Medulla oblongata (tissue), 1 donor: ENCODE measurements at regions not wholly inside any gene's neighbourhood (a gene's known extent, or its start where the extent isn't known, plus 50 kb on each side); places are given as distances from the start of the nearest gene placed in this dataset.

Experiments
- DNase-seq: peaks from one replicate; pipeline ENCODE4 v3.0.0-alpha.2; 2015; ENCODE audit errors: extremely low spot score

DNA sequence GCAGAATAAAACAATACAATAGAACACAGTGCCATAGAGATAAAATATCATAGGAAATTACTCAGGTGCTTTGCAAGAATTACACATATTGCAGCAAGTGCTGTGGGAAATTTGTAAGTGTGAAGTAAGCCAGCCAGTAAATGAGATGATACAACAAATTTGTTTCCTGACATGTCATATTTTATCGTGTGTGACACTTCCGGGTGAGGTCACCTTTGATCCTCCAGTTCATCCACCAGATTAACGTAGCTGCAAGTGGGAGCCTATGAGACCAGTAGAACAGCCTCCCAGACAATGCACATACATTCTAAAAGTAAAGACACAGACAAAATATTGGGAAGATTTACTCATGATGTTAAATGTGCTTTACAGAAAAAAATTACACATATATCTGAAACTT is 72.2 kb downstream of the PRDM9 start:
- no peak for DNase-seq

DNA sequence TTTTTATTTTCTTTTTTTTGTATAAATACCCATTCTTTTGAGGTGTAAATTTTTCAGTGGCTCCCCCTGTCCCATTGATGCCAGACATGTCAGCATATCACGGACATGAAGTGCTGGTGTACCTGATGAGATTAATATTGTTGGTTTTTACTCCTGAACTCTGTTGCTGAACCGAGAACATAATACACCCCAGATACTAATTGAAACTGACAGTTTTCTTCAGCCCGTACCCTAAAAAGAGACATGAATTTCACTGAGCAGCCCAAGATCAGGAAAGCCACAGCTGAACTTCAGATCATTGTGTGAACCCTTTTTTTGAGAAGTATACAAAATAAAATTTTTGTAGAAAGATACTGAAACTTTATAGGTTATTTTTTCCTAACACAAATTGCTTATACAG is 75.7 kb downstream of the PRDM9 start:
- DNase-seq = no peak

DNA sequence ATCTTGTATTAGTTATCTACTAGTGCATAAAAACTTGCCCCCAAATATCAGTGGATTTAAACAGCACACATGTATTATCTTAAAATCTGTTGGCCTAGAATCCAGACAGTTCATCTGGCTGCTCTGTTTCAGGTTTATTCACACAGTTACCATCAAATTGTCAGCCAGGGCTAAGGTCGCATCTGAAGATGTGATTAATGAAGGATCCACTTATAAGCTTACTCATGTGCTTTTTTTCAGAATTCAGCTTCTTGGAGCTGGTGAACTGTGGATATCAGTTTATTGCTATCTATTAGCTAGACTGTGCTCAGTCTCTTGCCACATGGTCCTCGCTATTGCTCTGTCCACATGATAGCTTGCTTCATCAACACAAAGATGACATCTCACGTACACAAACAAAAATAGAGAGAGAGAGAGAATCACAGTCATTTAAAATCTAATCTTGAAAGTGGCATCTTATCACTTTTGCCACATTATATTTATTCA is 81.5 kb downstream of the PRDM9 start:
- DNase-seq = no peak

DNA sequence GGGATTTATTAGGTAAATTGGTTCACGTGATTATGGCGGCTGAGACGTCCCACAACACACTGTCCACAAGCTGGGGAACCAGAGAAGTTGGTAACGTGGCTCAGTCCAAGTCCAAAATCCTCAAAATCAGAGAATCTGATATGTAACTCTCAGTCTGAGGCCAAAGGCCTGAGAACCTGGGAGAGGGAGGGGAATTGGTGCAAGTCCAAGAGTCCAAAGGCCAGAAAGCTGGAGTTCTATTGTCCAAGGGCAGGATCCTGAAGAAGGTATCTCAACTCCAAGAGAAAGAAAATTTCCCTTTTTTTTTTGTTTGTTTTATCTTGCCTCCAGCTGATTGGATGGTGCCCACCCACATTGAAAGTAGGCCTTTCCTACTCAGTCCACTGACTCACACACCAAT is 83.8 kb downstream of the PRDM9 start:
- no peak for DNase-seq

DNA sequence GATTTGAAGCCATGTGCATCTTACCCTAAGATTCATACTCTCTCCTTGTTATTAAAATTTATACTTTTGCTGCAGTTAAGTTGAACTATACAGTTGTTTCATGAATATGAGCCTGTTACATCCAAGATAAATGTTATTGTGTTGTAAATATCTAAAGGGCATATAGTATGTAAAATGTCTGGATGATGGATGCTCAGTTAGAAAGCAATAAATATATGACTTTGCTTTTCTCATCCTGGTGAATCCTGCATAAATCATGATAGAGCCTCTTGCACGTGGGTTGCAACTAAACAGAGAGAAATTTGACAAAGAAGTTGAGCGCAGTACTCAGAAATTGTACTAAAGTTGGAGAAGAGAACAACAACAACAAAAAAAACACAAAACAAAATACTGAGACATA is 99.5 kb downstream of the PRDM9 start:
- DNase-seq = no peak

DNA sequence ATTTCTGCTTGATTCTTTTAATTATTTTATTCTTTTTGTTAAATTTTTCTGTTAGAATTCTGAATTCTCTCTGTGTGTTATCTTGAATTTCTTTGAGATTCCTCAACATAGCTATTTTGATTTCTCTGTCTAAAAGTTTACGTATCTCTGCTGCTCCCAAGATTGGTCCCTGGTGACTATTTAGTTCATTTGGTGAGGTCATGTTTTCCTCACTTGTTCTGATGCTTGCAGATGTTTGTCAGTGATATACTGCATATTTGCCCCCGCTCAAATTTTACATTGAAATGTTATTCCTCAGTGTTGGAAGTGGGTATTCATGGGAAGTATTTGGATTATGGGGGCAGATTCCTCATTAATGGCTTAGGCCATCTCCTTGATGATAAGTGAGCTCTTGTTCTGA is 105.3 kb downstream of the PRDM9 start:
- DNase-seq = no peak

DNA sequence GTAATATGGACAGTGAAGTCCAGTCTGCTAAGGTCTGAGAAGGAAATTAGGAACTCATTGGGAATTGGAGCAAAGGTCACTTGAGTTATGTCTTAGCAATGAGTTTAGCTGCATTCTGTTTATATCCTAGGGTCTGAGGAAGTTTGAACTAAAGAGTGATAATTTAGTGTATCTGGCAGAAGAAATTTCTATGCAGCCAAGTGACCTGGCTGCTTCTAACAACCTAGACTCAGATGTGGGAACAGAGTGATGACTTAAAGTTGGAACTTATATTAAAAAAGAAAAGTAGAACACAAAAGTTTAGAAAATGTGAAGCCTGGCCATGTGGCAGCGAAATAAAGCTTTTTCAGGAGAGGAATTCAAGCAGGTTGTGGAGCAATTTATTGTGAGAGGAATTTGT is 106.2 kb downstream of the PRDM9 start:
- no peak for DNase-seq

DNA sequence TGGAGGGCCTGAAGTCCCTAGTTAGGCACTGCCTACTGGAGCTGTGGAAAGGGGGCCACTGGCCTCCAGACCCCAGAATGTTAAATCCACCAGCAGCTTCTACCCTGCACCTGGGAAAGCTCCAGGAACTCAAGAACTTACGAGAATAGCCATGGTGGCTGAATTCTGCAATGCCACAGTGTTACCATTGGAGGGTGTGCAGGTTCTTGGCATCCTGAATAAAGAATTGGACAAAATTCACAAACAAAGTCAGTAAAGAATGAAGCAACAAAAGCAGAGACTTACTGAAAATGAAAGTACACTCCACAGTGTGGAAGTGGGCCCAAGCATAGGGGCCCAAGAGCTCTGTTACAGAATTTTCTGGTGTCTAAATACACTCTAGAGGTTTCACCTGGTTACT is 107.0 kb downstream of the PRDM9 start:
- no peak for DNase-seq

DNA sequence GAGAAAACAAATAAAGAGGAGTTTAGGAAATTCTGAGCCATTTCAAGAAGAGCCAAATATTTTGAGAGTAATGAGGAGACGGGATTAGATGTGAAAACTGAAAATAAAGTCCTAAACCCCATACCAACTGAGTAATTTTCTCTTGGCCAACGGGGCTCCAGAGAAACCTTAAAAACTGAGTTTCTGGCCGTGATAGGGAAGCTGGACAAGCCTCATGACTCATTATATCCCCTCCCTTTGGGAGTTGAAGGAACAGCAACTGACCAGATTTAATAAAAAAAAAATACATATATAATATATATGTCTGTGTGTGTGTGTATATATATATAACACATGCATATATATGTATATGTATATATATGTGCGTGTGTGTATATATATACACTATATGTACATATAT is 119.6 kb downstream of the PRDM9 start:
- DNase-seq = no peak

DNA sequence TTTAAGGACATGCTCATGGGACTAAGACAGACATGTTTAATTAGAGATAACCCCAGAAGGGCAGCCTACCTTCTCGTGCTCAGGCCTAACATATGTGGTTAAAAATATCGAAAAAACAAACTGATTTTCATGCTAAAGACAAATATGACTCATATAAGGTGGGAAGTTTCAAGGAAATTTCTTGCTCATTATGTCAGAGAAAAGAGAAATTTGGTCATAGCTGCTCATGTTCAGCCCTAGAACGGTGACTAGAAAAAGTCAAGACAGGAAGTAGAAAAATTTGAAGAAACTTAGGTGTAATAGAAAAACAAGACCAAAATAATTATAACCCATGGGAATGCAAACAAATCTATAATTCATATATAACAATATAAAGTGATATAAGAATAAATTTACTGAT is 120.6 kb downstream of the PRDM9 start:
- DNase-seq = no peak

DNA sequence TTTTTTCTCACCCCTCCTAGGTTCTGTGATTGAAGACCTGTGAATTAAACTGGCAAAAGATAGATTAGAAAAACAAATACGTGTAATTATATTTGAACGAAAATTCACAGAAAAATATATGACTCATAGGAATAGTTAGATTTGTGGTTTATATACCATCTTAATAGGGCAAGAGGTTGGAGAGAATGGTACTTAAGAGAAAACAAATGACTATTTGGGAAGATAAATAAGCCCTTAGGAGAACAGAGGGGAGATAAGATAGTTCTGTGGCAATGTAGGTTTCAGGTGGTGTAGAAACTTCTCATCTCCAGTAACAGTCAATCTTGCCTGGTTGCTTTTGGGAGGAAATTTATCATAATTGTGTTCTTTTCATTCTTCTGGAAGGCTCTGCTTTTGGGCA is 122.0 kb downstream of the PRDM9 start:
- DNase-seq = no peak

DNA sequence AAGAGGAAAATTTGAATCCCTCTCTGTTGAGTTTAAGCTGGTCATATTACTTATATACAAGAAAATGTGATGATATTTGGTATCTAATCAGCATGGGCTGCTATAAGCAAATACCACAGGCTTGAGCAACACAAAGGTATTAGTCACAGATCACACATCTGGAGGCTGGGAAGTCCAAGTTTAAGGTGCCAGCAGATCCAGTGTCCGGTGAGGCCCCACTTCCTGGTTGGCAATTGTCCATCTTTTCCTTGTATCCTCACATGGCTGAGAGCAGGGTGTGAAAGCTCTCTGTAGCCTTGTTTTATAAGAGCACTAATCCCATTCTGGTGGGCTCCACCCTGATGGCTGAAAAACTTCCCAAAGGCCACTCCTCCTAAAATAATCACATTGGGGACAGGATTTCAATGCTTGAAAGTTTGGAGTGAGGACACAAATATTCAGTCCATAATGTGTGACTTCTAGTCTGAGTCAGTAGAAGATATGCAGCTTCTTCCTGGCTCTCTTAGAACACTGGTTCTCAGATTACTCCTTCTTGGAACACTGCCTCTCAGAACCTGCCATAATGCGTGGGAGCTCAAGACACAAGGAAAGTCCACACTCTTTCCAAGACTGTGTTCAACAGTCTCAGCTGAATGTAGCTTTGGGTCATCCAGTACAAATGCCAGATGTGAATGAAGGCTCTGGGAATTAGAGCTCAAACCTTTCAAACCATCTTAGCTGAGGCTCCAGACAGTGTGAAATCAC is 124.1 kb downstream of the PRDM9 start:
- no peak for DNase-seq

DNA sequence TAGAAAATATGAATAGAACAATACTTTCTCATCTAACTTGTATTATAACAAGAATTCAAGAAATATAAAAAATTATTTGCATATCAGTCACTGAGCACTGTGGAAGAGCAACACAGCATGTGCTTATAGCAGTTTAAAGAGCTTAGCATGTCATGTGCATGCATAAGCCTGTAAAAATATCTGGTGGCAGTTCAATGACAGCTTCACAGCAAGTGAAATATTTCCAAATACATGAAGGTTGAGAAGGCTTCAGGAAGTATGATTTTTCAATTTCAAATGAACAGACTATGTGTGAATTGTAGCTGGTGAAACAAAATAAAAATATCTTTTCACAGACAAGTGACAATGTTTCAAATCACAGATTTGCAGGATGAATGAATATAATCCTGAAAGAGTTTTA is 128.5 kb downstream of the PRDM9 start:
- no peak for DNase-seq

DNA sequence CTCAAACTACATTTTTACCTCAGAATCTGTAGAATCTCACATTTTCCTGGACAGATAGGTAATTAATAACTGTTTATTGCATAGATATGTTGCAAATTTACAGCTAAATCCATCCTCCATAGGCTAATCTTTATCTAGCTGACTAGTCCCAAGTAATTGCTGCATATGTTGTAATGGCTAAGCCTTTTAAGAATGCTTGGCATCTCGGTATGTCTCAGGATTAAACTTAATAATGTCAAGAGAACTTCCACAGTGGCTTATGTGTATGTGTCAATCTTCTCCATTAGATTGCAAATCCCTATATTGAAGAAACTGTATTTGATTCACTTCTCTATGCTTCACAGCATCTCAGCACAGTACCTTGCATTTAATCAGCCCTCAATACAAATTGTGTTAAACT is 131.9 kb downstream of the PRDM9 start:
- no peak for DNase-seq

DNA sequence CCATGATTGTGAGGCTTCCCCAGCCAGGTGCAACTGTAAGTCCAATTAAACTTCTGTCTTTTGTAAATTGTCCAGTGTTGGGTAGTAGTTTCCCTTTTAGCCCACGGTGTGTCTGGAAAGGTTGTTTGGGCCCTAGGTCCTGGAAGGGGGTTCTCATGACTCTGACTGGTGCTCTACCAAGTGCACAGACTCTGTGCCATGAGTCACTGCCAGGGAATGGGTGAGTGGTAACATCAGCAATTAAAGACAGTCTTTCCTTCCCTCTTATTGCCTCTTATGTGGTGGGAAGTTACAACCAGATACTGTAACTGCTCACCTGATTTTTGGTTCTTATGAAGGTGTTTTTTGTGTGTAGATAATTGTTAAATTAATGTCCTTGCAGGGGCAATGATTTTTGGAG is 141.2 kb downstream of the PRDM9 start:
- DNase-seq = no peak

DNA sequence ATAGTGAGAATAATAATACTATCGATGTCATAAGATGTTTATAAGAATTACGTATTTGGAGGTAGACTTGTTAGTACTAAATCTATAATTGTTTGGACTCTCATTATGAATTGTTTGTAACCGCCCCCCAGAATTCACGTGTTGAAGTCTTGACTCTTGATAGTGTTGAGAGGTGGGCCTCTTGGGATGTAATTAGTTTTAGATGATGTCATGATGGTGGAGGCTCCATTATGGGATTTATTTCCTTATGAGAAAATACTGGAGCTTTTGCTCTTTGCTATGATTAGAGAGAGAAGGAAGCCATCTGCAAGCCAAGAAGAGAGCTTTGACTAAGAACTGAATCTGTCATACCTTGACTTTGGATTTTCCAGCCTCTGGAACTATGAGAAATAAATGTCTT is 142.2 kb downstream of the PRDM9 start:
- no peak for DNase-seq

DNA sequence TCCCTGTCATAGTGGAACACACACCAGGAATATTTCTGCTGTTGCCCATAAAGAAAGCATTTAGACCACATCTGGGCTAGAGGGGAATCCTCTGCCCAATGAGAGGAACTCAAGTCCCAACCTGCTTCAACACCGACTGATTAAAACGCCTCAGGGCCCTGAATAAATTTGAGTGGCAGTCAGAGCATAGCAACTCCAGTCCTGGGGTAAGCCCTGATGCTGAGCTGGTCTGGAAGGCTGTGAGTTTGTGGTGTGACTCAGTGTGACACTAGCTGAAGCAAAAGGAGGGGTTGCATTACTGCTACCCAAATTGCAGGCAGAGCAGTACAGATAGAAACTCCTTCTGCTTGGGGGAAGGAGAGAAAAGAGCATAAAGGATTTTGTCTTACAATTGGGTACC is 148.3 kb downstream of the PRDM9 start:
- no peak for DNase-seq

DNA sequence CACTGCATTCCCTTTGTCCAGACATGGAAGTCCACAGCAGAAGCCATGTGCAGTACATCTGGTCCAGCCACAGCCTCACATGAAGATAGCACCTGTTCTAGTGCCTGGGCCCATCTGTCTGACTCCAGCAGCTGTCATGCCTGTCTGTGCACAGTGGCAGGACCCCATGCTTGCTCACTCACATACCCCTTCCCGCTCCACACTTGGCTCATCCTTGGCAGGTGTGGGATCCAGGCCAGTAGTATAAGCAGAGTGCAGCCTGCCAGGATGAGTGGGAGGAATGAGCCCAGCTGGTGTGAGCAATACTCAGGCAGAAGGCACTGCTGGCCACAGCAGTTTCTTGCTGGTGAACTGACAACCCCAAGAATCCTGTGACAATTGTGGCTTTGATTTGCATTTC is 168.0 kb downstream of the PRDM9 start:
- DNase-seq = no peak

DNA sequence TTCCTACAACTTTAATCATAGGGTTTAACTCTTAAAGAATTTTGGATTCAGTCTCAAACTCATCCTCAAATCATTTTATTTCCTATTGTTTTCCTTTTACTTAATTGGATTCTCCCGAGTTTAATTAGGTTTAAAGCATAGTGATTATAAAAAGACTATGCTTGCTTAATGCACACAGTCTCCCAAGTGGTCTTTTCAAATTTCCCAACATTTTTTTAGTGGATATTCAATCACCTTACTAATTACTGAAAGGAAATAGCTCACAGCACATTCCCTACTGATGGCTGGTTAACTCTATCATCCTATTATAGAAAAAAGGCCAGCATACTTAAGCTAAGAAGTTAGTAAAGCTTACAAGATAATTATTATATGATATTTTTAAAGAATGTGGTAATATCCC is 170.6 kb downstream of the PRDM9 start:
- no peak for DNase-seq

DNA sequence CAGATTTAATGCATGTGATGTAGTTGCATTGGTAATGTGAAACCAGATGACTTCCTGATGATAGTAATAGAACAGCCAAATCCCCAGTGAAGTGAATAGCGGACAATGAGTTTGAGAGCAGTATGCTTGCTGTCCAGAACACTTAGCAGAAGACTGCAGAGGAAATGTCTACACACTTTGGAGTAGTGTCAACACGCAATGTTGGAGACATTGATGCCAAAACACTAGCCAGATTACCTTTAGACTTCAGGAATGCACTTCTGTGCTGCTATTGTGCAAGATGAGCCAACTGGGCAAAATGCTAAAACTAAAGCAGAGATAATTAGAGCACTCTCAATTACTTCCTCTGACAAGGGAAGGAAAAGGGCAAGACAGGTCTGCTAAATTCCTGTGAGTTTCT is 176.7 kb downstream of the PRDM9 start:
- no peak for DNase-seq

DNA sequence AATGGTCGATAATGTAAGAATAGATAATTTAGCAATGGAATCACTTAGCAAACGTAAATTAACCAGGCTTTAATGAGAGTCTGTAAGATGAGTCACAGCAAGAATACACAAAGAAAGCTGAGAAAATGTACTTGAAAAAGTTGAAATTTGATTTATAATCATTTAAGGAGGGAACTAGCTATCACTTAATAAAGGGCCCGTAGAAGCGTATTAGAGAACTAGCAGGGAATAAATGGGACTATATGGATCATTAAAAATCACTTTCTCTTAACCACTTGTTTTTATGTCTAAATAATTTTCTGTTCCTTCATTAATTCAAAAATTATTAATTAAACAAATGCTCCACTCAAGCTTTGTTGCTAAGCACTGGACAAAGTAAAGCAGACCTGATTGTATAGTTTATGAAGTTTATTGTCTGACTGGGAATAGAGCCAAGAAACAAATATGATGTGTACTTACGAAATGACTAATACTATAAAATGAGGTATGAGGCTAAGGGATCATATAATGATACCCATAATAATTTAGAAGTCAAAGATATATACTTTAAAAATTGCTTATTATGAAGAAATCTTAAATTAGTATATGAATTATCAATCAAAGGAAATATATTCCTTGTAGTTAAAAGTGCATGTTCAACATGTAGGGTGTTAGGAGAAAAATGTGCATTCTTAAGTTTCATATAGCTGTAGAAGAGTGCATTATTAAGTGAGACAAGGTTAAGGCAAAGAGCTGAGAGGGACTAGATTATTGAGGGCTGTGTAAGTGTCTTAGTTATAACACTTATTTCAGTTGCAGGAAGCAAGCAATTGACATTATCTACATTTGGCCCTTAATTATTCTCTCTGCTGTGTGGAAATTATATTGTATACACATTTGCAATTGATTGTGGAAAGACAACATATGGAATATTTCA is 196.8 kb downstream of the PRDM9 start:
- DNase-seq = no peak

DNA sequence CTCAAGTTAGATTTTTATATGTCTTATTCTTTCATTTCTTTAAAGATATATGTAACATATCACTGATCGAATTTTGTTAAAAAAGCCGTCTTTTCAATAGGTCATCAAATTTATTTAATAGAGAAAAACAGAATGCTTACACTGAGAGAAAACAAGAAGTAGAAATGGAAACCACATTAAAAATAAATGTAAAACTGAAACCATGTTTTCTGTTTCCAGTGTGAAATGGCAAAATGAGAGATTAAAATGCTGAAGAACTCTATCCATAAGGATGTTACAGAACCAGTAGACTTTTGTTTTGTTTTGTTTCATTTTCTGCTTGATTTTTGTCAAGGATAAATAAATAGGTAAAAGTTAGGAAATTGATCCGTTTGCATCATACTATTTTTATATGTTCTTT is 210.1 kb downstream of the PRDM9 start:
- no peak for DNase-seq

DNA sequence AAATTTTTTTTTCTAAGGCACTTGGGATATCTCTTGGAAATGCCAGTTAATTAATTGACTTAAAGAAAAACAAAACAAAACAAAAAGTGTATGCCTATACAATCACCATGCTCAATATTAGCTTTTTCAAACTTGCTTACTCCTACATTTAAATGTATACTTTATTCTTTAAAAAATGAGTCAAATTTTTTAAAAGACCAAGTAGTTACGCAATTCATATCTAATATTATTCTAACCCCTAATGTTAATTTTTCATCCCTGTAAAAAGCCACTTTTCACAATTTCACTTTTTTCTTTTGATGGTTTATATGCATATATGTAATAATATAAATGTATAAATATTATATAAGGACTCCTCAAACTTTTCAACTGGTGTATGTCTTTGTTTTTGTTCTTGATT is 211.2 kb downstream of the PRDM9 start:
- no peak for DNase-seq
